ENCODE measurements at regions not wholly inside any gene's neighbourhood (a gene's known extent, or its start where the extent isn't known, plus 50 kb on each side); places are given as distances from the start of the nearest gene placed in this dataset.

- no TSS peak for BruUV-seq (replicated peaks)
- ChIA-PET POLR2A (ENCODE audit: low non-redundant PET) (no interaction called here), CTCF (no interaction called here)
- Histone ChIP-seq H3K27me3 (replicated peaks; ENCODE audit: insufficient read depth, low read depth, low read length, poor library complexity) (no peaks in the 10 kb centered on the region), H3K4me1 (ENCODE audit: insufficient read depth, low read length, poor library complexity, severe bottlenecking) (no peaks in the 10 kb centered on the region), H3K36me3 (ENCODE audit: insufficient read depth, low read length, poor library complexity, severe bottlenecking) (no peaks in the 10 kb centered on the region), H3K4me3 (ENCODE audit: low read depth, low read length, poor library complexity, severe bottlenecking) (no peak overlapping the region), H3K27ac (ENCODE audit: low read depth, low read length, poor library complexity, severe bottlenecking) (no peak overlapping the region), H3K9me3 (ENCODE audit: low read depth, low read length, poor library complexity, severe bottlenecking) (no peaks in the 10 kb centered on the region)
- intact Hi-C loops (cut with micrococcal nuclease; ENCODE audit: unreplicated experiment): no loop called here
- no peak for DNase-seq (ENCODE audit: low spot score)
- TF ChIP-seq CTCF (conservative IDR thresholded peaks at IDR 0.05; ENCODE audit: low read depth, low read length): no peak
- TF ChIP-seq EZH2 (IDR thresholded peaks at IDR 0.05; ENCODE audit: borderline replicate concordance, low read depth, low read length, poor library complexity, severe bottlenecking): no peak
Measured at GRCh38 chr7:17516771-17517170, 218.3 kb downstream of the AHR start.

DNA sequence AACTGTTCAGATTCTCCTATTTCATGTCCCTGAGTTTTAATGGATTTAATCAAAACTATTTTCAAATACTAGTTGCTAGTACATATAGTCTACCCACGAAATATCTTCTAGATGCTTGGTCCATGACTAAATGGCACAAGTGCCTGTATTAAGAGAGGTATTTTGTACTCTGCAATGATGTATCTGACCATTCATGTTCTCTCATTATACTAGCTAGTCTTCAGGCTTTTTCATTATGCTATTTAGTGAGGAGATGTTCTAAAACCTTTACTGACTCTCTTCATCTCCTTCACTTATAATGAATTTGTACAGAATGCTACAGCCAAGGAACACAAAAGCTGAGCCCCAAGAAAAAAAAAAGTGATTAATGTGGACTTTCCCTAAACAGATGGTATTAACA lies 222.5 kb downstream of the AHR start:
- Histone ChIP-seq H3K4me3 (ENCODE audit: low read depth, low read length, poor library complexity, severe bottlenecking) (no peak overlapping the region), H3K36me3 (ENCODE audit: insufficient read depth, low read length, poor library complexity, severe bottlenecking) (no peaks in the 10 kb centered on the region), H3K9me3 (ENCODE audit: low read depth, low read length, poor library complexity, severe bottlenecking) (no peaks in the 10 kb centered on the region), H3K27me3 (replicated peaks; ENCODE audit: insufficient read depth, low read depth, low read length, poor library complexity) (no peaks in the 10 kb centered on the region), H3K4me1 (ENCODE audit: insufficient read depth, low read length, poor library complexity, severe bottlenecking) (no peaks in the 10 kb centered on the region), H3K27ac (ENCODE audit: low read depth, low read length, poor library complexity, severe bottlenecking) (no peak overlapping the region)
- DNase-seq (ENCODE audit: low spot score): no peak
- POLR2A ChIA-PET (ENCODE audit: low non-redundant PET): no interaction called here
- TF ChIP-seq CTCF (conservative IDR thresholded peaks at IDR 0.05; ENCODE audit: low read depth, low read length) (no peak), EZH2 (IDR thresholded peaks at IDR 0.05; ENCODE audit: borderline replicate concordance, low read depth, low read length, poor library complexity, severe bottlenecking) (no peak)
- CTCF ChIA-PET: interaction anchor here (0.7 kb wide), 1 partner anchor 236 kb away, joined by 4 read pairs; no protein-coding TSS in a partner anchor
- BruUV-seq (replicated peaks): no TSS peak
- intact Hi-C loops (cut with micrococcal nuclease; ENCODE audit: unreplicated experiment): no loop called here

GRCh38 chr7:17521437-17521836 lies 223.0 kb downstream of the AHR start:
- BruUV-seq (replicated peaks): no TSS peak
- CTCF ChIA-PET: interaction anchor here (0.6 kb wide), 1 partner anchor 85 kb away, joined by 3 read pairs; no protein-coding TSS in a partner anchor
- POLR2A ChIA-PET (ENCODE audit: low non-redundant PET): no interaction called here
- Histone ChIP-seq H3K4me1 (ENCODE audit: insufficient read depth, low read length, poor library complexity, severe bottlenecking) (no peaks in the 10 kb centered on the region), H3K27ac (ENCODE audit: low read depth, low read length, poor library complexity, severe bottlenecking) (no peak overlapping the region), H3K27me3 (replicated peaks; ENCODE audit: insufficient read depth, low read depth, low read length, poor library complexity) (no peaks in the 10 kb centered on the region), H3K9me3 (ENCODE audit: low read depth, low read length, poor library complexity, severe bottlenecking) (no peaks in the 10 kb centered on the region), H3K4me3 (ENCODE audit: low read depth, low read length, poor library complexity, severe bottlenecking) (no peak overlapping the region), H3K36me3 (ENCODE audit: insufficient read depth, low read length, poor library complexity, severe bottlenecking) (no peaks in the 10 kb centered on the region)
- DNase-seq (ENCODE audit: low spot score): peak; percentile 24
- intact Hi-C loops (cut with micrococcal nuclease; ENCODE audit: unreplicated experiment): no loop called here
- no peak for TF ChIP-seq EZH2 (IDR thresholded peaks at IDR 0.05; ENCODE audit: borderline replicate concordance, low read depth, low read length, poor library complexity, severe bottlenecking)
- no peak for TF ChIP-seq CTCF (conservative IDR thresholded peaks at IDR 0.05; ENCODE audit: low read depth, low read length)
